ENCODE measurements at regions not wholly inside any gene's neighbourhood (a gene's known extent, or its start where the extent isn't known, plus 50 kb on each side); places are given as distances from the start of the nearest gene placed in this dataset.

- Mint-ChIP-seq H3K36me3 (no peaks in the 10 kb centered on the region), H3K27ac (no peak overlapping the region), H3K27me3 (ENCODE audit: low read depth) (no peaks in the 10 kb centered on the region), H3K4me1 (no peaks in the 10 kb centered on the region), H3K4me3 (no peak overlapping the region), H3K9me3 (peaks cover 4% of the 10 kb centered on the region)
- no peak for TF ChIP-seq CTCF (IDR thresholded peaks at IDR 0.05; ENCODE audit: unreplicated experiment)
- no peak for DNase-seq (ENCODE audit: low spot score in 2 of 2, unreplicated experiment in 2 of 2)
Measured at GRCh38 chr16:64455275-64455674, 666.6 kb downstream of the CDH11 start.

- DNase-seq (ENCODE audit: low spot score in 2 of 2, unreplicated experiment in 2 of 2), result no peak
- Mint-ChIP-seq H3K27ac (no peak overlapping the region), H3K27me3 (ENCODE audit: low read depth) (no peaks in the 10 kb centered on the region), H3K36me3 (no peaks in the 10 kb centered on the region), H3K4me1 (no peaks in the 10 kb centered on the region), H3K4me3 (no peak overlapping the region), H3K9me3 (peaks cover 10% of the 10 kb centered on the region)
- no peak for TF ChIP-seq CTCF (IDR thresholded peaks at IDR 0.05; ENCODE audit: unreplicated experiment)
Measured at GRCh38 chr16:64453646-64454045, 668.2 kb downstream of the CDH11 start.

- no peaks in the 10 kb centered on the region for H3K4me1 Mint-ChIP-seq
- H3K4me3 Mint-ChIP-seq, result no peak overlapping the region
- TF ChIP-seq CTCF (IDR thresholded peaks at IDR 0.05; ENCODE audit: unreplicated experiment), result no peak
- DNase-seq (ENCODE audit: low spot score in 2 of 2, unreplicated experiment in 2 of 2), result no peak
- H3K27me3 Mint-ChIP-seq (ENCODE audit: low read depth), result no peaks in the 10 kb centered on the region
- no peaks in the 10 kb centered on the region for H3K36me3 Mint-ChIP-seq
- no peak overlapping the region for H3K27ac Mint-ChIP-seq
- H3K9me3 Mint-ChIP-seq, result peaks cover 6% of the 10 kb centered on the region
Measured at GRCh38 chr16:64452446-64452845, 669.4 kb downstream of the CDH11 start.

GRCh38 chr16:64450177-64450576 is 671.7 kb downstream of the CDH11 start:
- no peak for TF ChIP-seq CTCF (IDR thresholded peaks at IDR 0.05; ENCODE audit: unreplicated experiment)
- Mint-ChIP-seq H3K9me3 (peaks cover 6% of the 10 kb centered on the region), H3K27ac (no peak overlapping the region), H3K36me3 (no peaks in the 10 kb centered on the region), H3K27me3 (ENCODE audit: low read depth) (no peaks in the 10 kb centered on the region), H3K4me3 (no peak overlapping the region), H3K4me1 (peaks cover 2% of the 10 kb centered on the region)
- DNase-seq (ENCODE audit: low spot score in 2 of 2, unreplicated experiment in 2 of 2), result no peak

- no peak for TF ChIP-seq CTCF (IDR thresholded peaks at IDR 0.05; ENCODE audit: unreplicated experiment)
- Mint-ChIP-seq H3K36me3 (no peaks in the 10 kb centered on the region), H3K27me3 (ENCODE audit: low read depth) (no peaks in the 10 kb centered on the region), H3K9me3 (peaks cover 6% of the 10 kb centered on the region), H3K27ac (no peak overlapping the region), H3K4me1 (peaks cover 2% of the 10 kb centered on the region), H3K4me3 (no peak overlapping the region)
- DNase-seq (ENCODE audit: low spot score in 2 of 2, unreplicated experiment in 2 of 2), result no peak
Measured at GRCh38 chr16:64449506-64449905, 672.4 kb downstream of the CDH11 start.

- Mint-ChIP-seq H3K27ac (no peak overlapping the region), H3K27me3 (ENCODE audit: low read depth) (no peaks in the 10 kb centered on the region), H3K36me3 (no peaks in the 10 kb centered on the region), H3K4me3 (no peak overlapping the region), H3K4me1 (peaks cover 2% of the 10 kb centered on the region), H3K9me3 (peaks cover 6% of the 10 kb centered on the region)
- no peak for TF ChIP-seq CTCF (IDR thresholded peaks at IDR 0.05; ENCODE audit: unreplicated experiment)
- no peak for DNase-seq (ENCODE audit: low spot score in 2 of 2, unreplicated experiment in 2 of 2)
Measured at GRCh38 chr16:64445649-64446048, 676.2 kb downstream of the CDH11 start.

Measured in mesothelial cell of epicardium (in vitro differentiated cells).